ENCODE measurements at regions not wholly inside any gene's neighbourhood (a gene's known extent, or its start where the extent isn't known, plus 50 kb on each side); places are given as distances from the start of the nearest gene placed in this dataset.
"Not testable (repeated sequence)": the region's sequence is repeated elsewhere in the genome, so short reads cannot be mapped to it uniquely, and the experiment has no call there.

DNA sequence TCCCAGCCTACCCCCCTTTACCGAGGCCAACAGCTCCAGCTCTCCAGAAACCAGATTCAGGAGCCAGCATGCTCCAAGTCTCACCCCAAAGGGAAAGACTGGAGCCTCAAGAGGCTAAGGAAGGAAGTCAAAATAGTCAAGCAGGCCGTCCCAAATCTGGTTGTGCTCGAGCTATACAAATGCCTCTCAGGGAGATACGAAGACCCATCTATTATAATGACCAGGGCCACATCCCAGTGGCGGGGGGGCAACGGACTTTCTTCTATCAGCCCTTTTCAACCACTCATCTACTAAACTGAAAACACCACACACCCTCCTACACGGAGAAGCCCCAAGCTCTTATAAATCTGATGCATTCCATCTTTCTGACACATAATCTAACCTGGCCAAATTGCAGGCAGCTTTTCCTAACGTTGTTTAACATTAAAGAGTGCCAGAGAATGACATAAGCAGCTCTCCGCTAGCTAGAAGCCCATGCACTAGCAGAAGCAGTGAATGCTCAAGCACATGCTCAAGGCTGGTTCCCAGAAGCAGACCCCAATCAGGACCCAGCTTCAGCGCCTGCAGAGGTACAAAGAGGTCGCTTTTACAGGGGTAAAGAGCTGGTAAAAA is 104.6 kb upstream of the ZNF98 start:
- H3K4me3 ChIP-seq (ENCODE audit: low read depth, low read length), result peak overlapping the region; percentile 47
- DNase-seq (ENCODE audit: low read depth), result peak; percentile 62
- no peak for TF ChIP-seq CTCF (IDR thresholded peaks at IDR 0.05; ENCODE audit: low read depth, low read length)
- TF ChIP-seq, protein P1, sequence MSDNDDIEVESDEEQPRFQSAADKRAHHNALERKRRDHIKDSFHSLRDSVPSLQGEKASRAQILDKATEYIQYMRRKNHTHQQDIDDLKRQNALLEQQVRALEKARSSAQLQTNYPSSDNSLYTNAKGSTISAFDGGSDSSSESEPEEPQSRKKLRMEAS (IDR thresholded peaks at IDR 0.05; ENCODE audit: low read depth, low read length), result no peak
- no peak for TF ChIP-seq MYC (IDR thresholded peaks at IDR 0.05; ENCODE audit: low read depth, low read length)
- no peak for TF ChIP-seq POLR2A (IDR thresholded peaks at IDR 0.05; ENCODE audit: extremely low read depth, insufficient read length)

- TF ChIP-seq, protein P1 (IDR thresholded peaks at IDR 0.05; ENCODE audit: low read depth, low read length), result no peak
- TF ChIP-seq POLR2A (IDR thresholded peaks at IDR 0.05; ENCODE audit: extremely low read depth, insufficient read length) (no peak), CTCF (IDR thresholded peaks at IDR 0.05; ENCODE audit: low read depth, low read length) (no peak), MYC (IDR thresholded peaks at IDR 0.05; ENCODE audit: low read depth, low read length) (no peak)
- DNase-seq (ENCODE audit: low read depth), result peak; percentile 82
- H3K4me3 ChIP-seq (ENCODE audit: low read depth, low read length), result no peak overlapping the region
These were observed 101.8 kb upstream of the ZNF98 start for GRCh38 chr19:22523940-22524339.

DNA sequence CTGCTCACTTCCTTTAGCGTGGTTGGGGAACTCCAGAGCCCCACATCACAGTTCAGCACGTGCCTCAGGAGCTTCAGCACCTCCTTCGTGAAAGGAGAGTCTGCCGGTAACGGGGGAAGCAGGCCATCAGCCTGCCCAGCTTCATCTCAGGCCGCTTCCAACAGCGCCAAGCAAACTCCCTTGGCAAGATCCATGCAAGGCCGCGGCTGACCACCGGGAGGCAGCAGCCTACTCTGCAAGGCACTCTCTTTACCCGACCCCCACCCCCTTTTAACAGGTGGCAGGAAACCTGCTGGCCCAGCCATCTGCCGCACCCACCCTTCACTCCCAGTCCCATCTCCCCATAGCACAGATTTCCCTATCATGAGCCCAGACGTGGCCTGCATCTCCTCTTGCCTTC is 97.4 kb upstream of the ZNF98 start:
- peak; percentile 37 for DNase-seq (ENCODE audit: low read depth)

DNA sequence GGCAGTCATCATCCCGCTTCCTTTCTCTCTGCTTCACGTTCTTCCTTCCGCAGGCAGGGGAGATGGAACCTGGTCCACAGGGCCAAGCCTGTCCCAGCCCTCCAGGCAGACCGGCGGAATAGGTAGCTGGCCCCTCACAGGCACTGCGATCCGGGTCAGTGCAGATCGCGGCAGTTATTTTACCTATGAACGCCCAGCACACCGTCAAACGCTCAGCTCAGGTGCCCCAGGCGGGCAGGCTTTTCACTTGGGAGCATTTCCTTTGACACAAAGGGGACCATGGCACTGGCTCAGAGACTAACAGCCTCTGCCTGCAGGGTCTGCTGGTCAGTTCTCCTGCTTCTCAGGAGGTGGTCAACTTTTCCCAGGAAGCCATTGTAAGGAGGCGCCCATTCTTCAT is 97.0 kb upstream of the ZNF98 start:
- H3K4me3 ChIP-seq (ENCODE audit: low read depth, low read length), result no peak overlapping the region
- no peak for TF ChIP-seq MYC (IDR thresholded peaks at IDR 0.05; ENCODE audit: low read depth, low read length)
- no peak for TF ChIP-seq CTCF (IDR thresholded peaks at IDR 0.05; ENCODE audit: low read depth, low read length)
- TF ChIP-seq, protein P1 (IDR thresholded peaks at IDR 0.05; ENCODE audit: low read depth, low read length), result no peak
- TF ChIP-seq POLR2A (IDR thresholded peaks at IDR 0.05; ENCODE audit: extremely low read depth, insufficient read length), result no peak
- DNase-seq (ENCODE audit: low read depth), result no peak

More for the DNA sequence above, 97.4 kb upstream of the ZNF98 start:
- not testable (repeated sequence) for H3K4me3 ChIP-seq (ENCODE audit: low read depth, low read length)

DNA sequence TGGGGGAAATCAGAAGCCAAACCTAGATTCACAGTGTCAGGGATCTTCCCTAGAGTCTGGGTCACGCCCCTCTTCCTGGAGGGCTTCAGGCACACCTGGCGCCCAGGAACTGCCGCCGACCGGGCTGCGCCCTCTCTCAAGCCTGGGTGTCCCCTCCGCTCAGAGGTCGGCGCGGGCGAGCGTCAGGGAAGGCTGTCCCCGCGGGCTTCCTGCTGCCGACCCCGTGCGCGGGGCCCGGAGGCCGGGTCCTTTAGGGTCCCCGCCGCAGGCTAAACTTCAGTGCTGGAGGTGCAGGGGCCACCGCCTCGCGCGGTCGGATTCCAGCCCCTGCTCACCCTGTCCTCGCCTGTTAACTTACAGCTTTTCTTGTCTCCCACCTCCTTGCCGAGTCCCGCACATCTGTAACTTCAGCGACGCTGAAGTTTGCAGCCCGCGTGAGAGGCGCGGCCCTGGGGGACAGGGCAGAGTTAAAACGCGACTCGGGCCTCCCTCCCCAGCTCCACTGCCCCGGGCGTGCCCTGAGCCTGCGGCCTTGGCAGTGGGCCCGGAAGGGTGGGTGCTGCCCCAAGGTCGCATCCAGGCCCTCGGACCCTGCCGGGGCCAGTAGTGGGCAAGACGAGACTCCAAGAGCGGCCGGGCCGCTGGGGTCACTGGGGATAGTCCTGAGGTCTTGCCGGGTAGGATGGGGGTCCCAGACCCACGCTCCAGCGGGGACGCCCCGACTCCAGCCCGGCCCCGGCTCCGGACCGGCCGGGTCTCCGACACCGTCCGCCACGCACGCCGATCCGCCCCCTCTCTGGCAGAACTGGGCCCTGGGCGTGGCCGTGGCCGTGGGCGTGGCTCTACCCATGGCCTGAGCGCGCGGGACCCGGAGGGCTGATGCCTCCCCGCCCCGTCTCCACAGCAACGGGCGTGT is 95.6 kb upstream of the ZNF98 start:
- H3K4me3 ChIP-seq (ENCODE audit: low read depth, low read length), result no peak overlapping the region
- DNase-seq (ENCODE audit: low read depth), result no peak
- TF ChIP-seq MYC (IDR thresholded peaks at IDR 0.05; ENCODE audit: low read depth, low read length) (no peak), POLR2A (IDR thresholded peaks at IDR 0.05; ENCODE audit: extremely low read depth, insufficient read length) (no peak), CTCF (IDR thresholded peaks at IDR 0.05; ENCODE audit: low read depth, low read length) (no peak)
- TF ChIP-seq, protein P1 (IDR thresholded peaks at IDR 0.05; ENCODE audit: low read depth, low read length), result no peak

DNA sequence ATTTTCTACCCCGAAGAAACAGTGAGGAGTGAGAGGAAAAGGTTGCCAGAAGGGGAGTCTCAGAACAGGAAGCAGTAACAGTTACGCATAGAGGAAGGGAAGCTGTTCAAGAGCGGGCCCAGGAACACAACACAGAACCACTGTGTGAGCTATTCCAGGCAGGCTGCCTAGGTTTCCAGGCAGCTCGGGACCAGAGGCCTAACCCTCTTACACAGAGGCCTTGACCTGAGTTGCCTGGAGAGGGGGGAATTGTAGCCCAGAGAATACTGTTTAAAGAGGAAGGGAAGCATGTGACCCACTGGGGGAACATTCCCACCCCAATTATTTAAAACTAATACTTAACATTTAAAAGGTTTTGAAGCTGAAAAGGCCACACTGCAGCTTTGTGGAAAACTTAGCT is 93.3 kb upstream of the ZNF98 start:
- no peak overlapping the region for H3K4me3 ChIP-seq (ENCODE audit: low read depth, low read length)
- DNase-seq (ENCODE audit: low read depth), result no peak
- TF ChIP-seq, protein P1 (IDR thresholded peaks at IDR 0.05; ENCODE audit: low read depth, low read length), result no peak
- TF ChIP-seq CTCF (IDR thresholded peaks at IDR 0.05; ENCODE audit: low read depth, low read length) (no peak), MYC (IDR thresholded peaks at IDR 0.05; ENCODE audit: low read depth, low read length) (no peak), POLR2A (IDR thresholded peaks at IDR 0.05; ENCODE audit: extremely low read depth, insufficient read length) (no peak)

Measured in NB4 (cell line).